IMR-90 (cell line): ENCODE measurements at regions not wholly inside any gene's neighbourhood (a gene's known extent, or its start where the extent isn't known, plus 50 kb on each side); places are given as distances from the start of the nearest gene placed in this dataset.

Experiments
- ATAC-seq: fragments of 200-7000 bp; cut with Tn5 transposase; 2 replicates; pipeline ENCODE4 v1.9.1; 2020; ENCODE audit warnings: low read depth, mild to moderate bottlenecking, moderate library complexity
- BruUV-seq: library from RNA; stranded (reverse); fragments of 400-500 nt; replicated peaks from 2 replicates; lab custom pipeline; 2021; lab: Mats Ljungman, UMichigan
- CTCF ChIA-PET: fragments of 300-600 bp; formaldehyde crosslinking; extraction: SDS; loops from one replicate; lab custom pipeline; 2021; ENCODE audit warnings: antibody characterized with exemption; lab: Yijun Ruan, JAX
- POLR2A ChIA-PET: fragments of 300-600 bp; sonication (Branson Sonifier 250); formaldehyde crosslinking; loops from one replicate; lab custom pipeline; 2022; ENCODE audit warnings: antibody characterized with exemption; ENCODE audit not compliant: unreplicated experiment; lab: Charles Lee
- DNase-seq: peaks from one replicate; pipeline ENCODE4 v3.0.0; 2013
- H2AFZ ChIP-seq: replicated peaks from 2 replicates; pipeline ENCODE3; 2013; ENCODE audit warnings: low read length, mild to moderate bottlenecking; ENCODE audit not compliant: poor library complexity
- H2AK5ac ChIP-seq: 2 replicates; pipeline ENCODE4 v1.6.1; 2013; ENCODE audit warnings: low read depth, low read length, inconsistent platforms
- H2AK9ac ChIP-seq: replicated peaks from 2 replicates; pipeline ENCODE3; 2013; ENCODE audit warnings: mild to moderate bottlenecking, low read depth, low read length, moderate library complexity; ENCODE audit not compliant: poor library complexity
- H2BK120ac ChIP-seq: 2 replicates; pipeline ENCODE4 v1.6.1; 2013; ENCODE audit warnings: low read depth, low read length, inconsistent platforms
- H2BK15ac ChIP-seq: 3 replicates; pipeline ENCODE4 v1.6.1; 2013; ENCODE audit warnings: low read depth, low read length, inconsistent platforms
- H2BK20ac ChIP-seq: 2 replicates; pipeline ENCODE4 v1.6.1; 2013; ENCODE audit warnings: low read depth, mild to moderate bottlenecking, inconsistent platforms, low read length, moderate library complexity
- H2BK5ac ChIP-seq: 2 replicates; pipeline ENCODE4 v1.6.1; 2013; ENCODE audit warnings: mild to moderate bottlenecking, low read depth, low read length, inconsistent platforms; ENCODE audit not compliant: poor library complexity, severe bottlenecking
- H3K14ac ChIP-seq: replicated peaks from 2 replicates; pipeline ENCODE4 v1.6.1; 2013; ENCODE audit warnings: low read depth, low read length, inconsistent platforms
- H3K18ac ChIP-seq: 2 replicates; pipeline ENCODE4 v1.6.1; 2013; ENCODE audit warnings: low read depth, low read length, control low read depth
- H3K23ac ChIP-seq: 2 replicates; pipeline ENCODE4 v1.6.1; 2013; ENCODE audit warnings: low read depth, low read length, inconsistent platforms
- H3K27ac ChIP-seq: 2 replicates; pipeline ENCODE4 v1.5.1; 2013; ENCODE audit warnings: mild to moderate bottlenecking, control low read depth, low read length; ENCODE audit not compliant: insufficient read depth
- H3K27me3 ChIP-seq: 2 replicates; pipeline ENCODE4 v1.6.1; 2013; ENCODE audit warnings: low read length; ENCODE audit not compliant: control insufficient read depth, insufficient read depth
- H3K36me3 ChIP-seq: 2 replicates; pipeline ENCODE4 v1.6.1; 2013; ENCODE audit warnings: low read length, mixed read lengths; ENCODE audit not compliant: control insufficient read depth, insufficient read depth
- H3K4ac ChIP-seq: 2 replicates; pipeline ENCODE4 v1.6.1; 2013; ENCODE audit warnings: low read depth, low read length, inconsistent platforms
- H3K4me1 ChIP-seq: 2 replicates; pipeline ENCODE4 v1.6.1; 2013; ENCODE audit warnings: low read length, mixed read lengths; ENCODE audit not compliant: control insufficient read depth, insufficient read depth
- H3K4me2 ChIP-seq: 2 replicates; pipeline ENCODE4 v1.6.1; 2013; ENCODE audit warnings: low read depth, mild to moderate bottlenecking, control low read depth, low read length, moderate library complexity
- H3K4me3 ChIP-seq: 2 replicates; pipeline ENCODE4 v1.5.1; 2013; ENCODE audit warnings: low read depth, mild to moderate bottlenecking, control low read depth, low read length, moderate library complexity; ENCODE audit not compliant: insufficient read depth
- H3K56ac ChIP-seq: 2 replicates; pipeline ENCODE4 v1.6.1; 2013; ENCODE audit warnings: low read length, inconsistent platforms; ENCODE audit not compliant: insufficient read depth; ENCODE audit errors: extremely low read depth
- H3K79me1 ChIP-seq, 2 experiments: 2 replicates each; pipeline ENCODE4 v1.6.1; 2013; ENCODE audit warnings: low read length in 2 of 2, inconsistent platforms in 1 of 2, low read depth in 1 of 2
- H3K9ac ChIP-seq: 2 replicates; pipeline ENCODE4 v1.6.1; 2013; ENCODE audit warnings: low read depth, low read length, control low read depth
- H3K9me1 ChIP-seq: 2 replicates; pipeline ENCODE4 v1.6.1; 2013; ENCODE audit warnings: low read length, inconsistent platforms; ENCODE audit not compliant: insufficient read depth
- H3K9me3 ChIP-seq: 2 replicates; pipeline ENCODE4 v1.6.1; 2013; ENCODE audit warnings: low read length; ENCODE audit not compliant: control insufficient read depth, insufficient read depth
- H4K20me1 ChIP-seq: 2 replicates; pipeline ENCODE4 v1.6.1; 2013; ENCODE audit warnings: low read length, inconsistent platforms; ENCODE audit not compliant: insufficient read depth
- H4K5ac ChIP-seq: 2 replicates; pipeline ENCODE4 v1.6.1; 2013; ENCODE audit warnings: mild to moderate bottlenecking, low read depth, low read length, control low read depth
- H4K8ac ChIP-seq, 2 experiments: 2 replicates each; pipeline ENCODE4 v1.6.1; 2013; ENCODE audit warnings: low read depth in 2 of 2, low read length in 2 of 2, control low read depth in 1 of 2, inconsistent platforms in 1 of 2
- H4K91ac ChIP-seq: 2 replicates; pipeline ENCODE4 v1.6.1; 2013; ENCODE audit warnings: low read depth, low read length, inconsistent platforms; ENCODE audit not compliant: insufficient read depth
- BHLHE40 ChIP-seq: fragments of 150-350 bp; IDR thresholded peaks from 2 replicates; pipeline ENCODE4 v1.6.1; 2016; ENCODE audit warnings: mild to moderate bottlenecking, low read depth, low read length
- CHD1 ChIP-seq: IDR thresholded peaks from 2 replicates; pipeline ENCODE4 v1.6.1; 2012; ENCODE audit warnings: low read depth, low read length, improper control_type of control experiment
- FOS ChIP-seq: fragments of 150-350 bp; IDR thresholded peaks from 2 replicates; pipeline ENCODE4 v1.6.1; 2016; ENCODE audit warnings: low read depth, low read length
- MAFK ChIP-seq: IDR thresholded peaks from 2 replicates; pipeline ENCODE4 v1.6.1; 2012; ENCODE audit warnings: low read depth, low read length, improper control_type of control experiment
- MAZ ChIP-seq: IDR thresholded peaks from 2 replicates; pipeline ENCODE4 v1.6.1; 2012; ENCODE audit warnings: low read depth, mild to moderate bottlenecking, low read length, improper control_type of control experiment, moderate library complexity, borderline replicate concordance
- NFE2L2 ChIP-seq: fragments of 150-350 bp; IDR thresholded peaks from 2 replicates; pipeline ENCODE4 v1.6.1; 2016; ENCODE audit warnings: low read depth, mild to moderate bottlenecking, low read length
- RAD21 ChIP-seq: IDR thresholded peaks from 2 replicates; pipeline ENCODE4 v1.6.1; 2012; ENCODE audit warnings: low read length, improper control_type of control experiment
- RCOR1 ChIP-seq: IDR thresholded peaks from 2 replicates; pipeline ENCODE4 v1.6.1; 2012; ENCODE audit warnings: mild to moderate bottlenecking, low read length, improper control_type of control experiment; ENCODE audit not compliant: insufficient replicate concordance
- RFX5 ChIP-seq: IDR thresholded peaks from 2 replicates; pipeline ENCODE4 v1.8.0; 2012; ENCODE audit warnings: low read depth, mild to moderate bottlenecking, low read length, moderate library complexity
- SMC3 ChIP-seq: fragments of 150-350 bp; IDR thresholded peaks from 2 replicates; pipeline ENCODE4 v1.6.1; 2016; ENCODE audit warnings: low read depth, mild to moderate bottlenecking, antibody characterized with exemption, low read length, moderate library complexity
- USF2 ChIP-seq: fragments of 150-350 bp; IDR thresholded peaks from 2 replicates; pipeline ENCODE4 v1.6.1; 2017; ENCODE audit warnings: mild to moderate bottlenecking, antibody characterized with exemption, low read length, low read depth
- WGBS, 2 experiments: methylation state at CpG; one replicate each; pipeline versions ENCODE4 v1.1.5 to v1.1.7; 2013; ENCODE audit warnings: missing lambda C conversion rate in 2 of 2; ENCODE audit not compliant: insufficient read length in 1 of 2; ENCODE audit errors: extremely low coverage in 2 of 2; 5-methylcytosine and 5-hydroxymethylcytosine counted together
- dilution Hi-C: fragments of 300-500 bp; cut with HindIII; formaldehyde crosslinking; loops from one replicate; pipeline ENCODE4 v1.14.3; 2018; ENCODE audit warnings: low sequenced_read_pairs; ENCODE audit not compliant: unreplicated experiment
- in situ Hi-C: fragments of 300-500 bp; cut with MboI; formaldehyde crosslinking; loops from 3 replicates; pipeline ENCODE4 v1.14.3; 2019; ENCODE audit warnings: low sequenced_read_pairs, inconsistent platforms, mixed read lengths
- intact Hi-C: fragments of 100-400 bp; cut with micrococcal nuclease; formaldehyde crosslinking; loops from 2 replicates; pipeline ENCODE4 v1.10.0; 2022

- H2AFZ ChIP-seq: no peak overlapping the region
- intact Hi-C loops: no loop called here
- no peaks in the 10 kb centered on the region for H3K4me1 ChIP-seq
- no peak overlapping the region for H3K9ac ChIP-seq
- no peaks in the 10 kb centered on the region for H4K20me1 ChIP-seq
- H3K23ac ChIP-seq: no peak overlapping the region
- in situ Hi-C loops: no loop called here
- no peak overlapping the region for H2BK120ac ChIP-seq
- no peaks in the 10 kb centered on the region for H3K9me3 ChIP-seq
- no peaks in the 10 kb centered on the region for H3K27me3 ChIP-seq
- H4K91ac ChIP-seq: no peak overlapping the region
- ChIA-PET CTCF (no interaction called here), POLR2A (no interaction called here)
- H3K9me1 ChIP-seq: no peaks in the 10 kb centered on the region
- no peak overlapping the region for H4K8ac ChIP-seq
- TF ChIP-seq MAFK (no peak), NFE2L2 (no peak), RFX5 (no peak), BHLHE40 (no peak), RCOR1 (no peak), FOS (no peak), MAZ (no peak), RAD21 (no peak), SMC3 (no peak), USF2 (no peak), CHD1 (no peak)
- H4K5ac ChIP-seq: no peak overlapping the region
- DNase-seq: no peak
- no peak overlapping the region for H2AK9ac ChIP-seq
- no peak overlapping the region for H3K56ac ChIP-seq
- no CpG with 5 or more reads among the region's 2 CpGs for WGBS, 2 experiments
- H3K27ac ChIP-seq: no peak overlapping the region
- H2AK5ac ChIP-seq: no peak overlapping the region
- H3K4ac ChIP-seq: no peak overlapping the region
- H2BK20ac ChIP-seq: no peak overlapping the region
- H2BK5ac ChIP-seq: no peak overlapping the region
- H3K18ac ChIP-seq: no peak overlapping the region
- no peaks in the 10 kb centered on the region for H3K36me3 ChIP-seq
- no peak overlapping the region for H3K4me2 ChIP-seq
- H3K14ac ChIP-seq: no peak overlapping the region
- no TSS peak for BruUV-seq
- no peaks in the 10 kb centered on the region for H3K79me1 ChIP-seq
- no peak for ATAC-seq
- no peak overlapping the region for H2BK15ac ChIP-seq
- H3K4me3 ChIP-seq: no peak overlapping the region
- dilution Hi-C loops: no loop called here
Measured at GRCh38 chr6:106761160-106761559, 131.8 kb downstream of the QRSL1 start.
